Mesendoderm (in vitro differentiated cells): ENCODE measurements at regions not wholly inside any gene's neighbourhood (a gene's known extent, or its start where the extent isn't known, plus 50 kb on each side); places are given as distances from the start of the nearest gene placed in this dataset.

Source experiments
- DNase-seq: peaks from one replicate; pipeline ENCODE4 v3.0.0; 2013
- H2AK5ac ChIP-seq: 2 replicates; pipeline ENCODE4 v1.6.1; 2013; ENCODE audit warnings: low read length, inconsistent platforms
- H2BK120ac ChIP-seq: 2 replicates; pipeline ENCODE4 v1.6.1; 2013; ENCODE audit warnings: low read depth, mild to moderate bottlenecking, low read length, moderate library complexity, mixed read lengths
- H2BK15ac ChIP-seq: replicated peaks from 2 replicates; pipeline ENCODE4 v1.6.1; 2013; ENCODE audit warnings: low read depth, mild to moderate bottlenecking, moderate library complexity
- H2BK5ac ChIP-seq: 2 replicates; pipeline ENCODE4 v1.6.1; 2013; ENCODE audit warnings: low read length, inconsistent platforms
- H3K18ac ChIP-seq: 2 replicates; pipeline ENCODE4 v1.6.1; 2013; ENCODE audit warnings: mild to moderate bottlenecking, low read length, mixed read lengths
- H3K23ac ChIP-seq: one replicate; pipeline ENCODE4 v1.6.1; 2013; ENCODE audit warnings: low read length
- H3K27ac ChIP-seq: 2 replicates; pipeline ENCODE4 v1.5.1; 2013; ENCODE audit warnings: low read depth, mild to moderate bottlenecking, inconsistent platforms, low read length, moderate library complexity
- H3K27me3 ChIP-seq: 2 replicates; pipeline ENCODE4 v1.6.1; 2013; ENCODE audit warnings: low read length, control low read depth, mild to moderate bottlenecking, inconsistent platforms; ENCODE audit not compliant: insufficient read depth, poor library complexity
- H3K36me3 ChIP-seq: 2 replicates; pipeline ENCODE4 v1.6.1; 2013; ENCODE audit warnings: low read length, inconsistent platforms; ENCODE audit not compliant: control insufficient read depth, insufficient read depth
- H3K4ac ChIP-seq: one replicate; pipeline ENCODE4 v1.6.1; 2013; ENCODE audit warnings: low read depth, mild to moderate bottlenecking, low read length, moderate library complexity
- H3K4me1 ChIP-seq: 2 replicates; pipeline ENCODE4 v1.6.1; 2013; ENCODE audit warnings: low read depth, low read length, inconsistent platforms; ENCODE audit not compliant: control insufficient read depth
- H3K4me2 ChIP-seq: 2 replicates; pipeline ENCODE4 v1.6.1; 2013; ENCODE audit warnings: low read length
- H3K4me3 ChIP-seq: 2 replicates; pipeline ENCODE4 v1.5.1; 2013; ENCODE audit warnings: mild to moderate bottlenecking, low read length
- H3K56ac ChIP-seq: one replicate; pipeline ENCODE4 v1.6.1; 2013; ENCODE audit warnings: low read length
- H3K79me1 ChIP-seq: 2 replicates; pipeline ENCODE4 v1.6.1; 2013; ENCODE audit warnings: low read length, inconsistent platforms
- H3K79me2 ChIP-seq: 2 replicates; pipeline ENCODE4 v1.6.1; 2013; ENCODE audit warnings: mild to moderate bottlenecking, low read length; ENCODE audit not compliant: control insufficient read depth, insufficient read depth
- H3K9ac ChIP-seq: 2 replicates; pipeline ENCODE4 v1.6.1; 2013; ENCODE audit warnings: low read length, inconsistent platforms
- H4K5ac ChIP-seq: one replicate; pipeline ENCODE4 v1.6.1; 2013; ENCODE audit warnings: low read length
- H4K8ac ChIP-seq: one replicate; pipeline ENCODE4 v1.6.1; 2013; ENCODE audit warnings: low read depth, mild to moderate bottlenecking, control low read depth, low read length, moderate library complexity
- WGBS: extraction: QIAGEN DNeasy Blood & Tissue Kit; methylation state at CpG from one replicate; pipeline ENCODE4 v1.1.7; 2013; ENCODE audit warnings: low lambda C conversion rate, missing lambda C conversion rate; ENCODE audit not compliant: insufficient coverage; ENCODE audit errors: extremely low coverage; 5-methylcytosine and 5-hydroxymethylcytosine counted together

GRCh38 chr12:124623344-124624035, 56.1 kb upstream of the NCOR2 start:
- H3K4ac ChIP-seq: no peak overlapping the region
- WGBS: no CpG with 5 or more reads among the region's 14 CpGs

GRCh38 chr12:124622764-124623163, 55.4 kb upstream of the NCOR2 start:
- H2BK15ac ChIP-seq: no peak overlapping the region
- no peak overlapping the region for H2AK5ac ChIP-seq
- no peak overlapping the region for H3K4me3 ChIP-seq
- no peak overlapping the region for H2BK5ac ChIP-seq
- no peak overlapping the region for H2BK120ac ChIP-seq
- no peak overlapping the region for H3K23ac ChIP-seq
- H3K36me3 ChIP-seq: no peaks in the 10 kb centered on the region
- H3K27ac ChIP-seq: no peak overlapping the region
- no peak overlapping the region for H4K5ac ChIP-seq
- no peak overlapping the region for H3K18ac ChIP-seq
- H3K4me1 ChIP-seq: no peaks in the 10 kb centered on the region
- H3K56ac ChIP-seq: no peak overlapping the region
- no peaks in the 10 kb centered on the region for H3K27me3 ChIP-seq
- no CpG with 5 or more reads among the region's 10 CpGs for WGBS
- no peak overlapping the region for H3K4ac ChIP-seq
- no peak for DNase-seq
- H3K9ac ChIP-seq: no peak overlapping the region
- no peaks in the 10 kb centered on the region for H3K79me1 ChIP-seq
- no peaks in the 10 kb centered on the region for H3K79me2 ChIP-seq
- no peak overlapping the region for H3K4me2 ChIP-seq
- no peak overlapping the region for H4K8ac ChIP-seq

More at GRCh38 chr12:124623344-124624035, 56.1 kb upstream of the NCOR2 start:
- no peak overlapping the region for H3K4me3 ChIP-seq
- no peak overlapping the region for H4K8ac ChIP-seq
- no peak overlapping the region for H3K56ac ChIP-seq
- no peak overlapping the region for H3K23ac ChIP-seq
- H2AK5ac ChIP-seq: no peak overlapping the region
- no peaks in the 10 kb centered on the region for H3K79me1 ChIP-seq
- no peak overlapping the region for H4K5ac ChIP-seq
- no peaks in the 10 kb centered on the region for H3K4me1 ChIP-seq
- no peak overlapping the region for H2BK5ac ChIP-seq
- no peak overlapping the region for H3K9ac ChIP-seq
- DNase-seq: no peak
- H3K27me3 ChIP-seq: no peaks in the 10 kb centered on the region
- no peak overlapping the region for H3K27ac ChIP-seq
- no peak overlapping the region for H3K4me2 ChIP-seq
- no peak overlapping the region for H2BK15ac ChIP-seq
- no peak overlapping the region for H3K18ac ChIP-seq
- no peaks in the 10 kb centered on the region for H3K79me2 ChIP-seq
- H3K36me3 ChIP-seq: no peaks in the 10 kb centered on the region
- no peak overlapping the region for H2BK120ac ChIP-seq

GRCh38 chr12:124622331-124622730, 54.9 kb upstream of the NCOR2 start:
- H3K27ac ChIP-seq: no peak overlapping the region
- no peak for DNase-seq
- H2BK120ac ChIP-seq: no peak overlapping the region
- H4K8ac ChIP-seq: no peak overlapping the region
- H2BK15ac ChIP-seq: no peak overlapping the region
- no peak overlapping the region for H2BK5ac ChIP-seq
- no peaks in the 10 kb centered on the region for H3K27me3 ChIP-seq
- H3K79me1 ChIP-seq: no peaks in the 10 kb centered on the region
- no peak overlapping the region for H2AK5ac ChIP-seq
- no peaks in the 10 kb centered on the region for H3K4me1 ChIP-seq
- no peak overlapping the region for H4K5ac ChIP-seq
- H3K23ac ChIP-seq: no peak overlapping the region
- H3K18ac ChIP-seq: no peak overlapping the region
- no peaks in the 10 kb centered on the region for H3K36me3 ChIP-seq
- no peak overlapping the region for H3K4me3 ChIP-seq
- H3K9ac ChIP-seq: no peak overlapping the region
- no peak overlapping the region for H3K56ac ChIP-seq
- WGBS: no CpG with 5 or more reads among the region's 7 CpGs
- H3K4ac ChIP-seq: no peak overlapping the region
- no peak overlapping the region for H3K4me2 ChIP-seq
- H3K79me2 ChIP-seq: no peaks in the 10 kb centered on the region

GRCh38 chr12:124621296-124621660, 53.9 kb upstream of the NCOR2 start:
- Histone ChIP-seq H3K27ac (no peak overlapping the region), H3K4me2 (no peak overlapping the region), H3K79me2 (no peaks in the 10 kb centered on the region), H4K5ac (no peak overlapping the region), H3K4ac (no peak overlapping the region), H3K79me1 (no peaks in the 10 kb centered on the region), H3K23ac (no peak overlapping the region), H3K36me3 (no peaks in the 10 kb centered on the region), H3K27me3 (no peaks in the 10 kb centered on the region), H2BK5ac (no peak overlapping the region), H3K4me3 (no peak overlapping the region), H3K56ac (no peak overlapping the region), H2BK120ac (no peak overlapping the region), H2AK5ac (no peak overlapping the region), H2BK15ac (no peak overlapping the region), H3K18ac (no peak overlapping the region), H4K8ac (no peak overlapping the region), H3K4me1 (no peaks in the 10 kb centered on the region), H3K9ac (no peak overlapping the region)
- WGBS: no CpG with 5 or more reads among the region's 11 CpGs
- peak; percentile 74 for DNase-seq

GRCh38 chr12:124620606-124621295, 53.3 kb upstream of the NCOR2 start:
- H3K4ac ChIP-seq: no peak overlapping the region
- H3K79me1 ChIP-seq: no peaks in the 10 kb centered on the region
- no peak overlapping the region for H4K8ac ChIP-seq
- H3K27ac ChIP-seq: no peak overlapping the region
- no peak overlapping the region for H2AK5ac ChIP-seq
- H3K79me2 ChIP-seq: no peaks in the 10 kb centered on the region
- no CpG with 5 or more reads among the region's 12 CpGs for WGBS
- no peak for DNase-seq
- no peaks in the 10 kb centered on the region for H3K27me3 ChIP-seq
- H2BK15ac ChIP-seq: no peak overlapping the region
- H3K56ac ChIP-seq: no peak overlapping the region
- H3K23ac ChIP-seq: no peak overlapping the region
- no peak overlapping the region for H3K4me2 ChIP-seq
- H3K9ac ChIP-seq: no peak overlapping the region
- no peak overlapping the region for H4K5ac ChIP-seq
- H3K4me1 ChIP-seq: no peaks in the 10 kb centered on the region
- no peak overlapping the region for H3K4me3 ChIP-seq
- no peak overlapping the region for H2BK120ac ChIP-seq
- no peaks in the 10 kb centered on the region for H3K36me3 ChIP-seq
- no peak overlapping the region for H2BK5ac ChIP-seq
- H3K18ac ChIP-seq: no peak overlapping the region
